ENCODE measurements at regions not wholly inside any gene's neighbourhood (a gene's known extent, or its start where the extent isn't known, plus 50 kb on each side); places are given as distances from the start of the nearest gene placed in this dataset.

DNA sequence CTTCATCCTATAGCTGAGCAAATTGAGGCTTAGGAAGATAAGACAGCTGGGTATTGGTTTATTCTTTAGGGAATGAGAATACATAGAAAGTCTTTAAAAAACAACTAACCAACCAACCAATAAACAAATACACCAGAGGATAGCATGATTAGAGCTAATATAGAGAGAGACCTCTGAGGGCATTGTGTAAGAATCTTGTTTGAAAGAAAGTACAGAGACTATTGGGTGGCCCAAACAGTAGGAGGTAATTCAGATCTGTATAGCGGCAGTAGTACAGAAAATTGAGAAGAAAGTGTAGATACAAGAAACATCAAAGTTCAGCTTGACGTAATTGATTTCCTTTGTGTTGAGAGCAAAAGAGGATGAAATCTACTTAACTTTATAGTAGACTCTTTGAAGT, 1951.0 kb upstream of the ADGRL3 start:
- TF ChIP-seq, protein P1, sequence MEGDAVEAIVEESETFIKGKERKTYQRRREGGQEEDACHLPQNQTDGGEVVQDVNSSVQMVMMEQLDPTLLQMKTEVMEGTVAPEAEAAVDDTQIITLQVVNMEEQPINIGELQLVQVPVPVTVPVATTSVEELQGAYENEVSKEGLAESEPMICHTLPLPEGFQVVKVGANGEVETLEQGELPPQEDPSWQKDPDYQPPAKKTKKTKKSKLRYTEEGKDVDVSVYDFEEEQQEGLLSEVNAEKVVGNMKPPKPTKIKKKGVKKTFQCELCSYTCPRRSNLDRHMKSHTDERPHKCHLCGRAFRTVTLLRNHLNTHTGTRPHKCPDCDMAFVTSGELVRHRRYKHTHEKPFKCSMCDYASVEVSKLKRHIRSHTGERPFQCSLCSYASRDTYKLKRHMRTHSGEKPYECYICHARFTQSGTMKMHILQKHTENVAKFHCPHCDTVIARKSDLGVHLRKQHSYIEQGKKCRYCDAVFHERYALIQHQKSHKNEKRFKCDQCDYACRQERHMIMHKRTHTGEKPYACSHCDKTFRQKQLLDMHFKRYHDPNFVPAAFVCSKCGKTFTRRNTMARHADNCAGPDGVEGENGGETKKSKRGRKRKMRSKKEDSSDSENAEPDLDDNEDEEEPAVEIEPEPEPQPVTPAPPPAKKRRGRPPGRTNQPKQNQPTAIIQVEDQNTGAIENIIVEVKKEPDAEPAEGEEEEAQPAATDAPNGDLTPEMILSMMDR (IDR thresholded peaks at IDR 0.05), result no peak
- TF ChIP-seq POLR2AphosphoS5 (IDR thresholded peaks at IDR 0.05), result no peak
- no peak for TF ChIP-seq POLR2A (IDR thresholded peaks at IDR 0.05; ENCODE audit: low read depth)
- no peak for TF ChIP-seq EP300 (IDR thresholded peaks at IDR 0.05)
